ENCODE measurements at regions not wholly inside any gene's neighbourhood (a gene's known extent, or its start where the extent isn't known, plus 50 kb on each side); places are given as distances from the start of the nearest gene placed in this dataset.

DNA sequence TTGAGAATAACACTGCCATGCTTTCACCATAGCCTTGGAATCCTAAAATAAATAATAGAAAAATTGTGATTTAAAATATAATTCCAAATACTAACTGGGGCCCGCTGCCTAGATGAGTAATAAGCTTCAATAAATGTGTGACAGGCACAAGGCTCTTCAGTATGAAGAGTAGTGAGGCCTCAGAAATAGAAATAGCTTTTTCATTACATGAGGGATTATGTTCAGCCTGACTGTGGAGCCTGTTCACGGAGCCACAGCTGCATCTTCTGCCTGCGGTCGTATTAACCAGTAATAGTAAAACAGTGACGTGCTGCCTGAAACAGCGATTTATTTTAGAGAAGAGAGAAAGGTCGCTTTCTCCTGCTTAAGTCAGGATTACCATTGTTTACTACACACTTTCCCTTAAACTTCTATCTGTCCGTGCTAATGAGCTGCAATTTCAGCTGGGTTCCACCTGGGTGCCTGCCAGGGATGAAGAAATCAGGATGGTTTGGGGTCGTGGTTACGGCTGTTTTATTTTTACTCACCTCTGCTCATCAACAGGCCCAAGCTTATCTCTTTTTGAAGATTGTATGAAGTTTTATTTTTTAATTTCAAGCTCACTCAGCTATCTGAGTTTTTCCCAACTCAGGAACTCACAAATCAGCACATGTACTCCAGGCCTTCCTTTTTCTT lies 284.9 kb upstream of the WWC1 start:
- Mint-ChIP-seq H3K4me1 (no peaks in the 10 kb centered on the region), H3K27ac (no peak overlapping the region), H3K36me3 (no peaks in the 10 kb centered on the region), H3K9me3 (peaks cover 0 to 6% (median 0%) of the 10 kb centered on the region in 11 donors), H3K4me3 (no peak overlapping the region), H3K27me3 (peaks cover 0 to 6% (median 0%) of the 10 kb centered on the region in 5 donors)
- intact Hi-C loops (cut with micrococcal nuclease), result no loop called here
- Histone ChIP-seq H3K36me3 (ENCODE audit: control insufficient read depth in 2 of 3, insufficient read depth in 3 of 3, low read length in 3 of 3) (no peaks in the 10 kb centered on the region), H3K4me3 (ENCODE audit: low read length) (no peak overlapping the region), H3K27ac (ENCODE audit: low read depth, low read length) (no peak overlapping the region), H3K4me1 (ENCODE audit: control insufficient read depth in 2 of 2, insufficient read depth in 2 of 2, low read length in 2 of 2) (no peaks in the 10 kb centered on the region), H3K27me3 (ENCODE audit: control insufficient read depth in 2 of 2, insufficient read depth in 2 of 2, low read length in 2 of 2) (no peaks in the 10 kb centered on the region), H3K9me3 (ENCODE audit: control insufficient read depth in 2 of 3, low read length in 3 of 3) (no peaks in the 10 kb centered on the region)
- ChIA-PET CTCF (no interaction called here), POLR2A (no interaction called here)
- DNase-seq (no peak), ATAC-seq (no peak)

DNA sequence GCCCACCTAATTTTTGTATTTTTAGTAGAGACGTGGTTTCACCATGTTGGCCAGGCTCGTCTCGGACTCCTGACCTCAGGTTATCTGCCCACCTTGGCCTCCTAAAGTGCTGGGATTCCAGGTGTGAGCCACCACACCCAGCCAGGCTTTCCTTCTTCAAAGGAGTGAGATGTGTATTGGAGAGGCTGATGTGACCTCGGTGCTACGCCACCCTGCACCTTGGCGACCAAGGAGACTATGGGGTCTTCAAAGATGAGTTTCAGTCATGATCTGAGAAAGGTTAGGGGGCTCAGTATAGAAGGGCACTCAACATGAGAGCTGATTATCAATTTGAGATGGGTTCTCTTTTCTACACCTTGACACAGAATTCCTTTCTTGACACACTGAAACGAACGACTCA lies 284.2 kb upstream of the WWC1 start:
- Mint-ChIP-seq H3K4me3 (no peak overlapping the region), H3K4me1 (no peaks in the 10 kb centered on the region), H3K9me3 (peaks cover 0 to 6% (median 0%) of the 10 kb centered on the region in 11 donors), H3K27me3 (peaks cover 0 to 12% (median 0%) of the 10 kb centered on the region in 5 donors), H3K27ac (no peak overlapping the region), H3K36me3 (no peaks in the 10 kb centered on the region)
- H3K27ac ChIP-seq (ENCODE audit: low read depth, low read length), result no peak overlapping the region
- no peaks in the 10 kb centered on the region for H3K27me3 ChIP-seq (ENCODE audit: control insufficient read depth in 2 of 2, insufficient read depth in 2 of 2, low read length in 2 of 2)
- DNase-seq, result no peak
- ATAC-seq, result no peak
- CTCF ChIA-PET, result no interaction called here
- POLR2A ChIA-PET, result no interaction called here
- no peak overlapping the region for H3K4me3 ChIP-seq (ENCODE audit: low read length)
- no peaks in the 10 kb centered on the region for H3K9me3 ChIP-seq (ENCODE audit: control insufficient read depth in 2 of 3, low read length in 3 of 3)
- no peaks in the 10 kb centered on the region for H3K4me1 ChIP-seq (ENCODE audit: control insufficient read depth in 2 of 2, insufficient read depth in 2 of 2, low read length in 2 of 2)
- H3K36me3 ChIP-seq (ENCODE audit: control insufficient read depth in 2 of 3, insufficient read depth in 3 of 3, low read length in 3 of 3), result no peaks in the 10 kb centered on the region
- intact Hi-C loops (cut with micrococcal nuclease), result no loop called here

DNA sequence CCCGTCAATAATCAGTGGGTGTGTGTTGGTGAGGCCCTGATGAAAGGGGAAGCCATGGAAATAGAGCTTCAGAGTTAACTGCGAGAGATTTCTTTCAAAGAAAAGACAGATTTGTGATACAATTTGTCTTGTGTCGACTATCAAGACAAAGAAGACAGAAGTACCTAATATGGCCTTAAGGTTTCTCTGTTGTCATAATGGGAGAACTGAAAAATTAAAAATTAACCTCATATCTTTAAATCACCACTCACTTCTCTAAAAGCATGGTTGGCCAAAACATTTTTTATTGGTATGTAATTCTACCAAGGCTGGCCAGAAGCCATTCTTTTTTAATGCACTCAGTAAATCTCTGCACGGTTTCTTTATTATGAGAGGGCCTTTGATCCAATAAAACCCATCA lies 282.9 kb upstream of the WWC1 start:
- Mint-ChIP-seq H3K27ac (no peak overlapping the region), H3K4me1 (no peaks in the 10 kb centered on the region), H3K4me3 (no peak overlapping the region), H3K27me3 (peaks cover 0 to 12% (median 4%) of the 10 kb centered on the region in 5 donors), H3K9me3 (peaks cover 0 to 6% (median 0%) of the 10 kb centered on the region in 11 donors), H3K36me3 (no peaks in the 10 kb centered on the region)
- Histone ChIP-seq H3K36me3 (ENCODE audit: control insufficient read depth in 2 of 3, insufficient read depth in 3 of 3, low read length in 3 of 3) (no peaks in the 10 kb centered on the region), H3K27ac (ENCODE audit: low read depth, low read length) (no peak overlapping the region), H3K27me3 (ENCODE audit: control insufficient read depth in 2 of 2, insufficient read depth in 2 of 2, low read length in 2 of 2) (no peaks in the 10 kb centered on the region), H3K4me3 (ENCODE audit: low read length) (no peak overlapping the region), H3K9me3 (ENCODE audit: control insufficient read depth in 2 of 3, low read length in 3 of 3) (no peaks in the 10 kb centered on the region), H3K4me1 (ENCODE audit: control insufficient read depth in 2 of 2, insufficient read depth in 2 of 2, low read length in 2 of 2) (no peaks in the 10 kb centered on the region)
- ATAC-seq (no peak), DNase-seq (no peak)
- intact Hi-C loops (cut with micrococcal nuclease), result no loop called here
- POLR2A ChIA-PET, result no interaction called here
- CTCF ChIA-PET, result no interaction called here

GRCh38 chr5:168011096-168011495 lies 280.3 kb upstream of the WWC1 start:
- DNase-seq (no peak), ATAC-seq (no peak)
- intact Hi-C loops (cut with micrococcal nuclease), result no loop called here
- no peaks in the 10 kb centered on the region for H3K9me3 ChIP-seq (ENCODE audit: control insufficient read depth in 2 of 3, low read length in 3 of 3)
- ChIA-PET POLR2A (no interaction called here), CTCF (no interaction called here)
- H3K4me3 ChIP-seq (ENCODE audit: low read length), result no peak overlapping the region
- no peak overlapping the region for H3K4me3 Mint-ChIP-seq
- no peaks in the 10 kb centered on the region for H3K36me3 ChIP-seq (ENCODE audit: control insufficient read depth in 2 of 3, insufficient read depth in 3 of 3, low read length in 3 of 3)
- H3K9me3 Mint-ChIP-seq, result peaks cover 0 to 6% (median 0%) of the 10 kb centered on the region in 11 donors
- no peaks in the 10 kb centered on the region for H3K4me1 Mint-ChIP-seq
- no peaks in the 10 kb centered on the region for H3K36me3 Mint-ChIP-seq
- H3K4me1 ChIP-seq (ENCODE audit: control insufficient read depth in 2 of 2, insufficient read depth in 2 of 2, low read length in 2 of 2), result no peaks in the 10 kb centered on the region
- H3K27ac ChIP-seq (ENCODE audit: low read depth, low read length), result no peak overlapping the region
- H3K27me3 Mint-ChIP-seq, result peaks cover 0 to 8% (median 4%) of the 10 kb centered on the region in 5 donors
- no peaks in the 10 kb centered on the region for H3K27me3 ChIP-seq (ENCODE audit: control insufficient read depth in 2 of 2, insufficient read depth in 2 of 2, low read length in 2 of 2)
- H3K27ac Mint-ChIP-seq, result no peak overlapping the region

- Histone ChIP-seq H3K27ac (ENCODE audit: low read depth, low read length) (no peak overlapping the region), H3K4me3 (ENCODE audit: low read length) (no peak overlapping the region), H3K36me3 (ENCODE audit: control insufficient read depth in 2 of 3, insufficient read depth in 3 of 3, low read length in 3 of 3) (no peaks in the 10 kb centered on the region), H3K9me3 (ENCODE audit: control insufficient read depth in 2 of 3, low read length in 3 of 3) (no peaks in the 10 kb centered on the region), H3K4me1 (ENCODE audit: control insufficient read depth in 2 of 2, insufficient read depth in 2 of 2, low read length in 2 of 2) (no peaks in the 10 kb centered on the region), H3K27me3 (ENCODE audit: control insufficient read depth in 2 of 2, insufficient read depth in 2 of 2, low read length in 2 of 2) (no peaks in the 10 kb centered on the region)
- ATAC-seq (no peak), DNase-seq (no peak)
- Mint-ChIP-seq H3K4me3 (no peak overlapping the region), H3K4me1 (no peaks in the 10 kb centered on the region), H3K9me3 (peaks cover 0 to 6% (median 0%) of the 10 kb centered on the region in 11 donors), H3K27ac (no peak overlapping the region), H3K36me3 (no peaks in the 10 kb centered on the region), H3K27me3 (peaks cover 0 to 8% (median 4%) of the 10 kb centered on the region in 5 donors)
- intact Hi-C loops (cut with micrococcal nuclease), result no loop called here
- ChIA-PET POLR2A (no interaction called here), CTCF (no interaction called here)
Observed at GRCh38 chr5:168012006-168012405, 279.4 kb upstream of the WWC1 start.

GRCh38 chr5:168013546-168013945 lies 277.9 kb upstream of the WWC1 start:
- Histone ChIP-seq H3K4me3 (ENCODE audit: low read length) (no peak overlapping the region), H3K4me1 (ENCODE audit: control insufficient read depth in 2 of 2, insufficient read depth in 2 of 2, low read length in 2 of 2) (no peaks in the 10 kb centered on the region), H3K36me3 (ENCODE audit: control insufficient read depth in 2 of 3, insufficient read depth in 3 of 3, low read length in 3 of 3) (no peaks in the 10 kb centered on the region), H3K27me3 (ENCODE audit: control insufficient read depth in 2 of 2, insufficient read depth in 2 of 2, low read length in 2 of 2) (no peaks in the 10 kb centered on the region), H3K9me3 (ENCODE audit: control insufficient read depth in 2 of 3, low read length in 3 of 3) (no peaks in the 10 kb centered on the region), H3K27ac (ENCODE audit: low read depth, low read length) (no peak overlapping the region)
- Mint-ChIP-seq H3K9me3 (peaks cover 0 to 3% (median 0%) of the 10 kb centered on the region in 11 donors), H3K27me3 (peaks cover 0 to 14% (median 4%) of the 10 kb centered on the region in 5 donors), H3K4me3 (no peak overlapping the region), H3K4me1 (no peaks in the 10 kb centered on the region), H3K27ac (no peak overlapping the region), H3K36me3 (no peaks in the 10 kb centered on the region)
- ATAC-seq (no peak), DNase-seq (no peak)
- POLR2A ChIA-PET, result no interaction called here
- intact Hi-C loops (cut with micrococcal nuclease), result no loop called here
- CTCF ChIA-PET, result no interaction called here

GRCh38 chr5:168014433-168015123 lies 276.9 kb upstream of the WWC1 start:
- no peaks in the 10 kb centered on the region for H3K9me3 ChIP-seq (ENCODE audit: control insufficient read depth in 2 of 3, low read length in 3 of 3)
- H3K27ac Mint-ChIP-seq, result no peak overlapping the region
- ChIA-PET CTCF (no interaction called here), POLR2A (no interaction called here)
- no peaks in the 10 kb centered on the region for H3K4me1 Mint-ChIP-seq
- H3K9me3 Mint-ChIP-seq, result peaks cover 0 to 8% (median 0%) of the 10 kb centered on the region in 11 donors
- H3K4me3 ChIP-seq (ENCODE audit: low read length), result no peak overlapping the region
- H3K4me3 Mint-ChIP-seq, result no peak overlapping the region
- H3K27me3 Mint-ChIP-seq, result peaks cover 0 to 25% (median 8%) of the 10 kb centered on the region in 5 donors
- no peaks in the 10 kb centered on the region for H3K27me3 ChIP-seq (ENCODE audit: control insufficient read depth in 2 of 2, insufficient read depth in 2 of 2, low read length in 2 of 2)
- no peak for ATAC-seq
- H3K4me1 ChIP-seq (ENCODE audit: control insufficient read depth in 2 of 2, insufficient read depth in 2 of 2, low read length in 2 of 2), result no peaks in the 10 kb centered on the region
- intact Hi-C loops (cut with micrococcal nuclease), result no loop called here
- H3K36me3 ChIP-seq (ENCODE audit: control insufficient read depth in 2 of 3, insufficient read depth in 3 of 3, low read length in 3 of 3), result no peaks in the 10 kb centered on the region
- H3K27ac ChIP-seq (ENCODE audit: low read depth, low read length), result no peak overlapping the region
- no peak for DNase-seq
- no peaks in the 10 kb centered on the region for H3K36me3 Mint-ChIP-seq

Measured in naive thymus-derived CD4-positive, alpha-beta T cell (primary cell).